Parathyroid adenoma (tissue), 2 donors: ENCODE measurements at regions not wholly inside any gene's neighbourhood (a gene's known extent, or its start where the extent isn't known, plus 50 kb on each side); places are given as distances from the start of the nearest gene placed in this dataset.

Experiments
- H2AFZ ChIP-seq: fragments of 300-600 bp; sonication (generic); one replicate; pipeline ENCODE4 v1.7.0; 2017; ENCODE audit warnings: antibody characterized with exemption, mild to moderate bottlenecking
- H3K27ac ChIP-seq: fragments of 300-600 bp; sonication (generic); one replicate; pipeline ENCODE4 v1.7.0; 2017
- H3K27me3 ChIP-seq: fragments of 300-600 bp; sonication (generic); one replicate; pipeline ENCODE4 v1.7.0; 2017; ENCODE audit warnings: low read length; ENCODE audit not compliant: control insufficient read depth, insufficient read depth
- H3K36me3 ChIP-seq: fragments of 300-600 bp; sonication (generic); one replicate; pipeline ENCODE4 v1.7.0; 2017; ENCODE audit warnings: low read length; ENCODE audit not compliant: control insufficient read depth, insufficient read depth
- H3K4me1 ChIP-seq: fragments of 300-600 bp; sonication (generic); one replicate; pipeline ENCODE4 v1.7.0; 2017; ENCODE audit warnings: control low read depth
- H3K4me2 ChIP-seq: fragments of 300-600 bp; sonication (generic); one replicate; pipeline ENCODE4 v1.7.0; 2017; ENCODE audit warnings: low read length
- H3K4me3 ChIP-seq: fragments of 300-600 bp; sonication (generic); one replicate; pipeline ENCODE4 v1.7.0; 2017; ENCODE audit warnings: low read depth, low read length
- H3K79me2 ChIP-seq: fragments of 300-600 bp; sonication (generic); one replicate; pipeline ENCODE4 v1.7.0; 2017; ENCODE audit warnings: control low read depth
- H3K9ac ChIP-seq: fragments of 300-600 bp; sonication (generic); one replicate; pipeline ENCODE4 v1.7.0; 2017; ENCODE audit warnings: mild to moderate bottlenecking
- H3K9me3 ChIP-seq: fragments of 300-600 bp; sonication (generic); one replicate; pipeline ENCODE4 v1.7.0; 2017; ENCODE audit warnings: low read length; ENCODE audit not compliant: control insufficient read depth
- TF ChIP-seq, protein P1 (sequence below): fragments of 300-600 bp; sonication (generic); IDR thresholded peaks from one replicate; pipeline ENCODE4 v1.7.0; 2017; ENCODE audit warnings: antibody characterized with exemption, mild to moderate bottlenecking
- donor health status: primary hyperparathyroidism.

DNA sequence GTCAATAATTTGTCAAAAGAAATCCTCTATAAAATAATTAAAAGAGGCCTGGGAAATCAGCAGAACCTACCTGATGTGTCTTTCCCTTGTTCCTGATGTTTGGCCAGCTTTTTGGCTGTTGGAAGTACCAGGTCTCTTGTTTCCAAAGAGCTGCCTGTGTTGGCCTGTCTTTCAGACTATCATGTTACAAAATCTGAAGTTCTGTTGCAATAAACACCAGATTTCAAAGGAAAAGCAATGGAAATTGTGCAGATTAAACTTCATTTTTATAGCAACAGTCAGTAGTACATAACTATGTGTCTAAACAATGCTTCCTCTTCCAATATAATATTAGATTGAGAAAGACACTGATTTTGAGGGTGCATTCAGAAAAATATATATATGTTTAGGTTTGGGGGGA is 647.2 kb upstream of the CXADR start:
- H3K79me2 ChIP-seq: no peaks in the 10 kb centered on the region
- H3K4me3 ChIP-seq: no peak overlapping the region
- no peak overlapping the region for H3K27ac ChIP-seq
- TF ChIP-seq, protein P1, sequence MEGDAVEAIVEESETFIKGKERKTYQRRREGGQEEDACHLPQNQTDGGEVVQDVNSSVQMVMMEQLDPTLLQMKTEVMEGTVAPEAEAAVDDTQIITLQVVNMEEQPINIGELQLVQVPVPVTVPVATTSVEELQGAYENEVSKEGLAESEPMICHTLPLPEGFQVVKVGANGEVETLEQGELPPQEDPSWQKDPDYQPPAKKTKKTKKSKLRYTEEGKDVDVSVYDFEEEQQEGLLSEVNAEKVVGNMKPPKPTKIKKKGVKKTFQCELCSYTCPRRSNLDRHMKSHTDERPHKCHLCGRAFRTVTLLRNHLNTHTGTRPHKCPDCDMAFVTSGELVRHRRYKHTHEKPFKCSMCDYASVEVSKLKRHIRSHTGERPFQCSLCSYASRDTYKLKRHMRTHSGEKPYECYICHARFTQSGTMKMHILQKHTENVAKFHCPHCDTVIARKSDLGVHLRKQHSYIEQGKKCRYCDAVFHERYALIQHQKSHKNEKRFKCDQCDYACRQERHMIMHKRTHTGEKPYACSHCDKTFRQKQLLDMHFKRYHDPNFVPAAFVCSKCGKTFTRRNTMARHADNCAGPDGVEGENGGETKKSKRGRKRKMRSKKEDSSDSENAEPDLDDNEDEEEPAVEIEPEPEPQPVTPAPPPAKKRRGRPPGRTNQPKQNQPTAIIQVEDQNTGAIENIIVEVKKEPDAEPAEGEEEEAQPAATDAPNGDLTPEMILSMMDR: no peak
- no peaks in the 10 kb centered on the region for H3K4me1 ChIP-seq
- H3K9me3 ChIP-seq: no peaks in the 10 kb centered on the region
- no peaks in the 10 kb centered on the region for H3K36me3 ChIP-seq
- H2AFZ ChIP-seq: no peak overlapping the region
- H3K4me2 ChIP-seq: no peak overlapping the region
- H3K9ac ChIP-seq: no peak overlapping the region
- no peaks in the 10 kb centered on the region for H3K27me3 ChIP-seq

GRCh38 chr21:16866851-16867250 is 646.0 kb upstream of the CXADR start:
- no peak overlapping the region for H3K4me2 ChIP-seq
- no peak overlapping the region for H2AFZ ChIP-seq
- H3K79me2 ChIP-seq: no peaks in the 10 kb centered on the region
- no peaks in the 10 kb centered on the region for H3K9me3 ChIP-seq
- H3K9ac ChIP-seq: no peak overlapping the region
- TF ChIP-seq, protein P1: no peak
- H3K27ac ChIP-seq: no peak overlapping the region
- H3K4me1 ChIP-seq: no peaks in the 10 kb centered on the region
- no peaks in the 10 kb centered on the region for H3K36me3 ChIP-seq
- H3K4me3 ChIP-seq: no peak overlapping the region
- no peaks in the 10 kb centered on the region for H3K27me3 ChIP-seq

- Histone ChIP-seq H3K9ac (no peak overlapping the region), H3K9me3 (no peaks in the 10 kb centered on the region), H3K36me3 (no peaks in the 10 kb centered on the region), H3K27ac (no peak overlapping the region), H3K79me2 (no peaks in the 10 kb centered on the region), H3K4me1 (no peaks in the 10 kb centered on the region), H3K4me3 (no peak overlapping the region), H3K27me3 (no peaks in the 10 kb centered on the region), H3K4me2 (no peak overlapping the region), H2AFZ (no peak overlapping the region)
- TF ChIP-seq, protein P1: no peak
Measured at GRCh38 chr21:16870103-16870502, 642.7 kb upstream of the CXADR start.

GRCh38 chr21:16872616-16873015 is 640.2 kb upstream of the CXADR start:
- H3K4me3 ChIP-seq: no peak overlapping the region
- no peak overlapping the region for H3K27ac ChIP-seq
- no peaks in the 10 kb centered on the region for H3K36me3 ChIP-seq
- no peaks in the 10 kb centered on the region for H3K9me3 ChIP-seq
- no peaks in the 10 kb centered on the region for H3K4me1 ChIP-seq
- no peaks in the 10 kb centered on the region for H3K27me3 ChIP-seq
- TF ChIP-seq, protein P1: no peak
- H3K79me2 ChIP-seq: no peaks in the 10 kb centered on the region
- no peak overlapping the region for H2AFZ ChIP-seq
- H3K4me2 ChIP-seq: no peak overlapping the region
- H3K9ac ChIP-seq: no peak overlapping the region

- Histone ChIP-seq H2AFZ (no peak overlapping the region), H3K9ac (no peak overlapping the region), H3K36me3 (no peaks in the 10 kb centered on the region), H3K4me1 (no peaks in the 10 kb centered on the region), H3K27me3 (no peaks in the 10 kb centered on the region), H3K27ac (no peak overlapping the region), H3K79me2 (no peaks in the 10 kb centered on the region), H3K9me3 (no peaks in the 10 kb centered on the region), H3K4me2 (no peak overlapping the region), H3K4me3 (no peak overlapping the region)
- TF ChIP-seq, protein P1: no peak
Measured at GRCh38 chr21:16873176-16873575, 639.7 kb upstream of the CXADR start.
